ENCODE measurements at regions not wholly inside any gene's neighbourhood (a gene's known extent, or its start where the extent isn't known, plus 50 kb on each side); places are given as distances from the start of the nearest gene placed in this dataset.

GRCh38 chr6:43933148-43933885 lies 163.3 kb downstream of the VEGFA start (continued):
- TF ChIP-seq ZBTB4 (CRISPR knock-in tag; IDR thresholded peaks at IDR 0.05), result no peak
- no peak for TF ChIP-seq POLR2AphosphoS5 (IDR thresholded peaks at IDR 0.05; ENCODE audit: low read length)

GRCh38 chr6:43932259-43933147 lies 162.5 kb downstream of the VEGFA start:
- CTCF ChIA-PET, result interaction anchor here (1.9 kb wide), 1 partner anchor 19 kb away, joined by 7 read pairs; no protein-coding TSS in a partner anchor

More at GRCh38 chr6:43932259-43933147, 162.5 kb downstream of the VEGFA start:
- ATAC-seq, result no peak; the same call in 1 of the 3 replicates
- TF ChIP-seq SMARCA5 (IDR thresholded peaks at IDR 0.05) (no peak), PRDM15 (CRISPR knock-in tag; IDR thresholded peaks at IDR 0.05) (no peak), ZNF384 (IDR thresholded peaks at IDR 0.05; ENCODE audit: borderline replicate concordance, low read depth, low read length) (no peak), STAT1 (conservative IDR thresholded peaks at IDR 0.05) (no peak), TAF1 (IDR thresholded peaks at IDR 0.05; ENCODE audit: borderline replicate concordance, low read depth, low read length) (no peak)
- intact Hi-C loops (cut with micrococcal nuclease; ENCODE audit: unreplicated experiment) (no loop called here), in situ Hi-C loops (cut with MboI) (no loop called here)
- ChIA-PET SMC1A (ENCODE audit: uncharacterized antibody, unreplicated experiment) (no interaction called here), RAD21 (ENCODE audit: unreplicated experiment) (no interaction called here), POLR2A (interaction anchor here (0.6 kb wide), 1 partner anchor 1123 kb away, joined by 4 read pairs; no protein-coding TSS in a partner anchor)
- Histone ChIP-seq H3K79me2 (ENCODE audit: control insufficient read depth, insufficient read depth, low read length) (no peaks in the 10 kb centered on the region), H3K4me3 (no peak overlapping the region), H3K4me1 (ENCODE audit: control insufficient read depth, insufficient read depth, low read length) (no peaks in the 10 kb centered on the region), H3K36me3 (ENCODE audit: control insufficient read depth in 2 of 2, insufficient read depth in 2 of 2, low read length in 1 of 2) (no peaks in the 10 kb centered on the region), H4K20me1 (ENCODE audit: control insufficient read depth, insufficient read depth) (no peaks in the 10 kb centered on the region), H2AFZ (ENCODE audit: control insufficient read depth, low read depth, low read length) (no peak overlapping the region), H3K9ac (ENCODE audit: control insufficient read depth, insufficient read depth, low read length) (no peak overlapping the region), H3K9me3 (replicated peaks; ENCODE audit: control insufficient read depth, insufficient read depth, low read length) (no peaks in the 10 kb centered on the region), H3K27me3 (replicated peaks in 1 of 2; ENCODE audit: control insufficient read depth in 2 of 2, insufficient read depth in 2 of 2, low read length in 1 of 2) (no peaks in the 10 kb centered on the region), H3K4me2 (ENCODE audit: control insufficient read depth, insufficient read depth) (no peak overlapping the region), H3K27ac (ENCODE audit: control insufficient read depth, insufficient read depth) (no peak overlapping the region)
- BruUV-seq (replicated peaks), result no TSS peak
- DNase-seq (ENCODE audit: low read depth, low spot score), result no peak
- FAIRE-seq, result no peak
- 46% methylated on average over 13 of the region's 13 CpGs for WGBS (ENCODE audit: insufficient coverage, insufficient replicate concordance, low lambda C conversion rate, missing lambda C conversion rate)
